ENCODE measurements at regions not wholly inside any gene's neighbourhood (a gene's known extent, or its start where the extent isn't known, plus 50 kb on each side); places are given as distances from the start of the nearest gene placed in this dataset.
"Not testable (repeated sequence)": the region's sequence is repeated elsewhere in the genome, so short reads cannot be mapped to it uniquely, and the experiment has no call there.

DNA sequence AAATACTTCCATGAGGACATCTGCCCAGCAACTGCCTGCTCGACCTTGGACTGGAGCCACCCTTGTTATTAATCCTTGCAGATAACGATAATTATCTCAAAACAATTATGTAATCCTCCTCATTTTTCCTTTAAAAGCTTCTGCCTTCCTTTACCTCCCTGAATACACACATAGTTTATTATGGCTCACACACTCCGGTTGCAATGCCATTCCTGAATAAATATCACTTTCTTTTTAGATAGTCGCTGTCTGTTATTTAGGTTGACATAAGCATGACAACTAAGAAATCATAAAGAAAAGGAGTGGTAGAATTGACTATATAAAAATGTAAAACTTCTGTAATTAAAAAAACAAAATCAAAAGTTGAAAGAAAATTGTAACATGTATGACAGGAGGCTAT lies 64.8 kb downstream of the B4GALT7 start:
- H3K4me1 ChIP-seq (ENCODE audit: control insufficient read depth, insufficient read depth, low read length); H3K4me2 ChIP-seq (ENCODE audit: low read length): not testable (repeated sequence)

DNA sequence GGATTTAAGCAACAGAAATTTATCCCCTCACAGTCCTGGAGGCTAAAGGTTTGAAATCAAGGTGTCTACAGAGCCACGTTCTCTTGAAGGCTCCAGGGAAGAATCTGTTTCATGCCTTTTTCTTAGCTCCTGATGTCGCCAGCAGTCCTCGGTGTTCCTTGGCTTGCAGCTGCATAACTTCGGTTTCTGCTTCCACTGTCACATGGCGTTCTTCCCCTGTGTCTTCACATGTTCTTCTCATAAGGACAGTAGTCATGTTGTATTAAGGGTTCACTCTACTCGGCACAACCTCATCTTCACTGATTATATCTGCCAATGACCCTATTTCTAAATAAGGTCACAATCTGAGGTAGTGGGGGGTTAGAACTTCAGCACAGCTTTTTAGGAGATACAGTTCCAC lies 65.2 kb downstream of the B4GALT7 start:
- H3K9me3 ChIP-seq (replicated peaks; ENCODE audit: low read length); H3K4me1 ChIP-seq (ENCODE audit: control insufficient read depth, insufficient read depth, low read length); H3K4me3 ChIP-seq (ENCODE audit: low read length); H3K9ac ChIP-seq (ENCODE audit: low read depth, low read length); H3K27me3 ChIP-seq (ENCODE audit: control insufficient read depth, insufficient read depth, low read length); H3K36me3 ChIP-seq (ENCODE audit: insufficient read depth, low read length); H3K4me2 ChIP-seq (ENCODE audit: low read length): not testable (repeated sequence)

More for the DNA sequence above, 64.8 kb downstream of the B4GALT7 start:
- not testable (repeated sequence) for H3K27me3 ChIP-seq (ENCODE audit: control insufficient read depth, insufficient read depth, low read length); H3K36me3 ChIP-seq (ENCODE audit: insufficient read depth, low read length); H3K4me3 ChIP-seq (ENCODE audit: low read length); H3K9ac ChIP-seq (ENCODE audit: low read depth, low read length); H3K9me3 ChIP-seq (replicated peaks; ENCODE audit: low read length)

DNA sequence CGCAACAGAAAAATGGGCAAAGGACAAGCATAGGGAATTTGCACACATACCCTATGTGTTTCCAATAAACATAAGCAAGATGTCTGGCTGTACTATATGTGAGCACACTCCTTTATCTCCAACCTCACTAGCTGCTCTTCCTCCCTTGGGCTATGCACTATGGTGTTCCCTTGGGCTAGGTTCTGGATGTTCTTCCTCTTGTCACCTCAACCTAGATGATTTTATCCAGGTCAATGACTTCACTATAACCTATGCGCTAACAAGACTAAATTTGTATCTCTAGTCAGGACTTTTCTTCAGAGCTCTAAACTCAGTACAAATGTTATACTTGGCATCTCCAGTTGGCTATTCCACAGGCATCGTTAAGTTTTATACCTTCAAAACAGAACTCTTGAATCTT lies 66.0 kb downstream of the B4GALT7 start:
- H3K27me3 ChIP-seq (ENCODE audit: control insufficient read depth, insufficient read depth, low read length); H3K36me3 ChIP-seq (ENCODE audit: insufficient read depth, low read length); H3K4me1 ChIP-seq (ENCODE audit: control insufficient read depth, insufficient read depth, low read length); H3K9ac ChIP-seq (ENCODE audit: low read depth, low read length); H3K9me3 ChIP-seq (replicated peaks; ENCODE audit: low read length); H3K4me3 ChIP-seq (ENCODE audit: low read length); H3K4me2 ChIP-seq (ENCODE audit: low read length): not testable (repeated sequence)

DNA sequence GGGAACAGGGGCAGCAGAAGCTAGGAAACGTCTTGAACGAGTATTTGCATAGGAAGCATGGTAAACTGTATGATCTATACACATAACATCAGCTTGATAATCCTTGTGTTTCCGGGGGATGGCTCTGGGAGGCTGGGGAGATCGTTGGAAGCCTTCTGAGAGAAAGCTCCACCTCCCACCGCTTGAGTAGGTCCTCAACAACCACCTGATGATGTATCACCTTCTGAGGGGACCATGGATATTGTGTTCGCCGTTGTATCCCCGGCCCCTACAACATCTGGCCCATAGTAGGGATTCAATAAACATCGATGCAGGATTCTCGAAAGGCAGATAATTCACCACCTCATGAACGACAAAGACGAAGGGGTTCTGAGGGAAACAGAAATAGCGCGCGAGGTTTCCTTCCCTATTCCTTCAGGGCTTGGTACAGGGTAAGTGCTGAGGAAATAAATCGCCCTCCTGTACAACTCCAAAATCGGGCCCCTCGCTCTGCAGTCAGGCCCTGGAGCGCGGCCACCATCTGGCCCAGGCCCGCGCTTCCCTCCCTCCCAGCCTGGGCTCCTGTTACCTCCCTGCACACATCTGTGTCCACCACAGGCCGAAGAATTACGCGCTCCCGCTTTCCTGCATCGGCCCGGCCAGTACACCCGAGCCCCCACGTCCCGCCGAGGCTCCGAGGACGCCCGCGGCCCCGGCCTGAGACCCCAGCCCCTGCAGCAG lies 71.3 kb downstream of the B4GALT7 start:
- H3K9me3 ChIP-seq (replicated peaks; ENCODE audit: low read length); H3K36me3 ChIP-seq (ENCODE audit: insufficient read depth, low read length); H3K4me1 ChIP-seq (ENCODE audit: control insufficient read depth, insufficient read depth, low read length); H3K27me3 ChIP-seq (ENCODE audit: control insufficient read depth, insufficient read depth, low read length): not testable (repeated sequence)
- H3K9ac ChIP-seq (ENCODE audit: low read depth, low read length), result peak overlapping the region; percentile 54
- peak overlapping the region; percentile 72 for H3K4me2 ChIP-seq (ENCODE audit: low read length)
- H3K4me3 ChIP-seq (ENCODE audit: low read length), result peak overlapping the region; percentile 62

DNA sequence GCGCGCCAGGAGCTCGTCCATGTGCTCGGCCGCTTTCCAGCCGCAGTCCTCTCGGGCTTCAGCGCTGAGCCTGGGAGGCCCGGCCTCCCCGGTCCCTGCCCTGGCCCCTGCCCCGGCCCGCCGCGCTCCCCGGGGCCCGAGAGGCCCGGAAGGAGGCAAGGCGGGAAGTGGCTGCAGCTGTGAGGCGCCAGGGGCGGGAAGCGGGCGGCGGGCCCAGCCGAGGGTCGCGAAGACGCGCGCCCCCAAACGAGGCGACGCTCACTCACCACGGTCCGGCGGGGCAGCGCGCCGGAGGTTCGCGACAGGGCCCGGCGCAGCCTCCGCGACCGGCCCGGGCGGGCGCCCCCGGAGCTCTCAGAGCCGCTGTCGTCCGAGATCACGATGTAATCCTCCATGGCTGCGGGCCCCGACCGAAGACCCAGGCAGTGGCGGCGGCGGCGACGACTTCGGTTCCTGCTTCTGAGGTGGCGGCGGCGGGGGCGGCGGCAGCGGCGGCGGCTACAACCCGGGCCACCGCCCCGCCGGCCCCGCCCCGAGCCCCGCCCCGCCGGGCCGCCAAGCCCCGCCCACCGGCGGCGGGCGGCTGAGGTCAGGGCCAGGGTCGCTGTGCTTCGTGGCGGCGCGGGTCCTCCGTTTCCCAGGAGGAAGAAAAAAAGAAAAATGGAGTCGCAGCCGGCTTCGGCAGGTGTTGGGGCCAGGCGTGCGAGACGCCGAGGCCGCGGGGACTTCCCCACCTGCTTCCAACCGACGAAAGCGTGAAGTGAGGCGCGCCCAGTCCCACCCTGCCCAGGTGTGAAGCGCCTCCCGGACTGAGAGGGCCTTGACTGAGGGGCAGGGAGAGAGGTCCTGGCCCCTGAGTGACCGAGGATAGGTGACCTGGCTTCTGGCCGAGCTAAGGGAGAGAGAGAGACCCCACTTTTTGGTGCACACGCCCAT lies 72.1 kb downstream of the B4GALT7 start:
- H3K4me2 ChIP-seq (ENCODE audit: low read length); H3K27me3 ChIP-seq (ENCODE audit: control insufficient read depth, insufficient read depth, low read length); H3K9me3 ChIP-seq (replicated peaks; ENCODE audit: low read length); H3K36me3 ChIP-seq (ENCODE audit: insufficient read depth, low read length); H3K4me1 ChIP-seq (ENCODE audit: control insufficient read depth, insufficient read depth, low read length): not testable (repeated sequence)
- Histone ChIP-seq H3K9ac (ENCODE audit: low read depth, low read length) (peak overlapping the region; percentile 56), H3K4me3 (ENCODE audit: low read length) (peak overlapping the region; percentile 64)

Measured in skeletal muscle satellite cell (primary cell).